HepG2 (cell line): ENCODE measurements at regions not wholly inside any gene's neighbourhood (a gene's known extent, or its start where the extent isn't known, plus 50 kb on each side); places are given as distances from the start of the nearest gene placed in this dataset.

Experiments
- ATAC-seq: fragments of 200-7000 bp; cut with Tn5 transposase; 3 replicates; pipeline ENCODE4 v1.9.1; 2020; ENCODE audit warnings: mild to moderate bottlenecking, moderate library complexity
- BruUV-seq: library from RNA; stranded (reverse); fragments of 400-500 nt; replicated peaks from 2 replicates; lab custom pipeline; 2021; lab: Mats Ljungman, UMichigan
- CTCF ChIA-PET: fragments of 300-600 bp; formaldehyde crosslinking; extraction: SDS; loops from one replicate; lab custom pipeline; 2021; ENCODE audit warnings: low total read pairs, inconsistent platforms, low intra/inter-chr PET ratio; lab: Yijun Ruan, JAX
- POLR2A ChIA-PET: fragments of 350-600 bp; sonication (Branson Sonifier 250); formaldehyde crosslinking; loops from one replicate; lab custom pipeline; 2020; ENCODE audit warnings: antibody characterized with exemption, inconsistent platforms; lab: Yijun Ruan, JAX
- DNase-seq: peaks from one replicate; pipeline ENCODE4 v3.0.0-alpha.2; 2015; ENCODE audit warnings: low spot score
- FAIRE-seq: peaks from 3 replicates; lab custom pipeline; 2011; peaks lifted over from hg19 to GRCh38; lab: Jason Lieb, UNC
- H2AFZ ChIP-seq: one replicate; pipeline ENCODE4 v1.6.1; 2011; ENCODE audit warnings: low read length, inconsistent platforms
- H3K27ac ChIP-seq: fragments of 300-600 bp; 3 replicates; pipeline ENCODE4 v1.8.0; 2011; ENCODE audit warnings: mixed run types, mild to moderate bottlenecking, mixed read lengths, low read length, inconsistent platforms; ENCODE audit not compliant: insufficient read depth; ENCODE audit errors: extremely low read length
- H3K27me3 ChIP-seq, 2 experiments: fragments of 200-600 bp in 1 of 2; 2 replicates in 1 of 2; 3 replicates in 1 of 2; pipeline versions ENCODE4 v1.6.0 to v1.8.0; 2011; ENCODE audit warnings: low read length in 2 of 2, mild to moderate bottlenecking in 2 of 2, moderate library complexity in 2 of 2, inconsistent platforms in 1 of 2; ENCODE audit not compliant: insufficient read depth in 2 of 2, control insufficient read depth in 1 of 2
- H3K36me3 ChIP-seq, 2 experiments: fragments of 200-600 bp in 1 of 2; replicated peaks in 1 of 2; 2 replicates in 1 of 2; 3 replicates in 1 of 2; pipeline versions ENCODE4 v1.5.1 to v1.8.0; 2011; ENCODE audit warnings: low read length in 2 of 2, inconsistent platforms in 1 of 2; ENCODE audit not compliant: insufficient read depth in 2 of 2, control insufficient read depth in 1 of 2
- H3K4me1 ChIP-seq: 2 replicates; pipeline ENCODE4 v1.5.1; 2012; ENCODE audit warnings: low read length, inconsistent platforms; ENCODE audit not compliant: insufficient read depth
- H3K4me2 ChIP-seq: 2 replicates; pipeline ENCODE4 v1.6.0; 2011; ENCODE audit warnings: low read depth, low read length, inconsistent platforms
- H3K4me3 ChIP-seq, 3 experiments: fragments of 200-600 bp in 1 of 3; sonication (generic), shearing (Covaris generic) in 1 of 3; replicated peaks in 1 of 3; 2 replicates each; pipeline ENCODE4 v1.5.1; 2011 to 2016; ENCODE audit warnings: low read length in 3 of 3, inconsistent platforms in 2 of 3, low read depth in 2 of 3, mild to moderate bottlenecking in 2 of 3, control low read depth in 1 of 3, mixed read lengths in 1 of 3; ENCODE audit not compliant: insufficient read depth in 1 of 3
- H3K79me2 ChIP-seq: one replicate; pipeline ENCODE4 v1.6.1; 2011; ENCODE audit warnings: low read length, inconsistent platforms; ENCODE audit not compliant: insufficient read depth
- H3K9ac ChIP-seq: 2 replicates; pipeline ENCODE4 v1.6.0; 2011; ENCODE audit warnings: mild to moderate bottlenecking, low read depth, low read length, inconsistent platforms; ENCODE audit not compliant: insufficient read depth
- H3K9me3 ChIP-seq: 2 replicates; pipeline ENCODE4 v1.5.1; 2012; ENCODE audit warnings: mild to moderate bottlenecking, low read length
- H4K20me1 ChIP-seq: 2 replicates; pipeline ENCODE4 v1.6.0; 2011; ENCODE audit warnings: inconsistent platforms, mild to moderate bottlenecking, low read length, moderate library complexity; ENCODE audit not compliant: insufficient read depth
- BORCS8-MEF2B ChIP-seq: sonication (generic); formaldehyde crosslinking; IDR thresholded peaks from 2 replicates; pipeline ENCODE4 v1.8.0; 2022; ENCODE audit warnings: mild to moderate bottlenecking, missing genetic modification reagents
- SALL1 ChIP-seq: sonication (generic); formaldehyde crosslinking; IDR thresholded peaks from 2 replicates; pipeline ENCODE4 v1.8.0; 2022; ENCODE audit warnings: mild to moderate bottlenecking, missing genetic modification reagents
- ZBTB7A ChIP-seq: sonication (generic); formaldehyde crosslinking; IDR thresholded peaks from 2 replicates; pipeline ENCODE4 v1.8.0; 2022; ENCODE audit warnings: mild to moderate bottlenecking, missing genetic modification reagents
- ZNF850 ChIP-seq: sonication (generic); formaldehyde crosslinking; conservative IDR thresholded peaks from 2 replicates; pipeline ENCODE4 v1.9.0; 2021; ENCODE audit warnings: mild to moderate bottlenecking, missing genetic modification reagents
- WGBS: methylation state at CpG from one replicate; pipeline ENCODE4 v1.1.6; 2017; ENCODE audit warnings: low lambda C conversion rate; 5-methylcytosine and 5-hydroxymethylcytosine counted together
- in situ Hi-C: cut with HindIII; loops from 2 replicates; pipeline ENCODE4 v1.10.0; 2017; ENCODE audit warnings: low pct_unique_long_range_greater_than_20kb; ENCODE audit not compliant: extremely low pct_ligation_motif_present
- intact Hi-C: fragments of 100-400 bp; cut with micrococcal nuclease; formaldehyde crosslinking; loops from one replicate; pipeline ENCODE4 v1.10.0; 2022; ENCODE audit not compliant: unreplicated experiment
- TF ChIP-seq, protein P1 (sequence below): sonication (generic); formaldehyde crosslinking; IDR thresholded peaks from 2 replicates; pipeline ENCODE4 v1.5.1; 2020; ENCODE audit warnings: mild to moderate bottlenecking, moderate library complexity, missing genetic modification reagents
- TF ChIP-seq, protein P2 (sequence below): sonication (generic); formaldehyde crosslinking; IDR thresholded peaks from 2 replicates; pipeline ENCODE4 v1.4.0; 2020; ENCODE audit warnings: mild to moderate bottlenecking, missing genetic modification reagents
- TF ChIP-seq, protein P3 (sequence below): sonication (generic); formaldehyde crosslinking; conservative IDR thresholded peaks from 2 replicates; pipeline ENCODE4 v1.4.0; 2020; ENCODE audit warnings: missing genetic modification reagents
- TF ChIP-seq, protein P4 (sequence below), 2 experiments: sonication (generic) in 1 of 2; formaldehyde crosslinking in 1 of 2; IDR thresholded peaks; 2 replicates each; pipeline versions ENCODE4 v1.4.0 to v1.6.1; 2018 to 2020; ENCODE audit warnings: missing genetic modification reagents in 2 of 2, borderline replicate concordance in 1 of 2, low read depth in 1 of 2, mild to moderate bottlenecking in 1 of 2, missing biosample characterization in 1 of 2

DNA sequence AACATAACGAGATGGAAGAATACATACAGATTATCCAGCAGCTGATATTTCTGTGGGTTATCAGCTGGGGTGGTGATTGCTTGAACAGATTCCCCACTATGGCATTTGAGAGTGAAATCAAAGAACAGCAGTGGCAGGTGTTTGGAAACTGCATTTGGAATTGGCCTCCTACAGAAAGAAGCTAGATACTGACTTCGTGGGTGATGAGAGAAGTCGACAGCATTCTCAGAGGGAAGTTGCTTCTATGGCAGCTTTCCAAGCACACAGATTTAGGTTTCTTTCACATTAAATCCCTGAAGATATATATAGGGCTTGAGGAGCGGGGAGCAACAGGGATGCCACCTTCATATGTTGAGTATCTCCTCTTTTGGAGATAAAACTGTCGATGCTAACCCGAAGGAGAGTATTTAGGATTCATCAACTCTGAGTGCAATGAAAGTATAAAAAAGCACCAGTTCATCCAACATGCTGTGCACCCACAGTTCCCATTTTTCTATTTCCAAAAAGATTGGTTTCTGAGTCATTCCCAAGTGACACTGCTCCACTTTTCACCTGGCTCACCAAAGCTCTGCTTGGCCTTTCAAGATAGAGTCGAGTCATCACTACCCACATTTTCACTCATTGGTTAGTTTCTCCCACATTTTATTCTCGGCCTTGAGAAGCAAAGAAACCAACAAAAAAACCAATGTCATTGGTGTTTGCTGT is 579.8 kb upstream of the SUCLG2 start:
- no peak overlapping the region for H2AFZ ChIP-seq
- H3K36me3 ChIP-seq = no peaks in the 10 kb centered on the region
- no peaks in the 10 kb centered on the region for H4K20me1 ChIP-seq
- H3K4me2 ChIP-seq = no peak overlapping the region
- no peaks in the 10 kb centered on the region for H3K9me3 ChIP-seq
- TF ChIP-seq, protein P1, sequence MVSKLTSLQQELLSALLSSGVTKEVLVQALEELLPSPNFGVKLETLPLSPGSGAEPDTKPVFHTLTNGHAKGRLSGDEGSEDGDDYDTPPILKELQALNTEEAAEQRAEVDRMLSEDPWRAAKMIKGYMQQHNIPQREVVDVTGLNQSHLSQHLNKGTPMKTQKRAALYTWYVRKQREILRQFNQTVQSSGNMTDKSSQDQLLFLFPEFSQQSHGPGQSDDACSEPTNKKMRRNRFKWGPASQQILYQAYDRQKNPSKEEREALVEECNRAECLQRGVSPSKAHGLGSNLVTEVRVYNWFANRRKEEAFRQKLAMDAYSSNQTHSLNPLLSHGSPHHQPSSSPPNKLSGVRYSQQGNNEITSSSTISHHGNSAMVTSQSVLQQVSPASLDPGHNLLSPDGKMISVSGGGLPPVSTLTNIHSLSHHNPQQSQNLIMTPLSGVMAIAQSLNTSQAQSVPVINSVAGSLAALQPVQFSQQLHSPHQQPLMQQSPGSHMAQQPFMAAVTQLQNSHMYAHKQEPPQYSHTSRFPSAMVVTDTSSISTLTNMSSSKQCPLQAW = no peak
- TF ChIP-seq, protein P2, sequence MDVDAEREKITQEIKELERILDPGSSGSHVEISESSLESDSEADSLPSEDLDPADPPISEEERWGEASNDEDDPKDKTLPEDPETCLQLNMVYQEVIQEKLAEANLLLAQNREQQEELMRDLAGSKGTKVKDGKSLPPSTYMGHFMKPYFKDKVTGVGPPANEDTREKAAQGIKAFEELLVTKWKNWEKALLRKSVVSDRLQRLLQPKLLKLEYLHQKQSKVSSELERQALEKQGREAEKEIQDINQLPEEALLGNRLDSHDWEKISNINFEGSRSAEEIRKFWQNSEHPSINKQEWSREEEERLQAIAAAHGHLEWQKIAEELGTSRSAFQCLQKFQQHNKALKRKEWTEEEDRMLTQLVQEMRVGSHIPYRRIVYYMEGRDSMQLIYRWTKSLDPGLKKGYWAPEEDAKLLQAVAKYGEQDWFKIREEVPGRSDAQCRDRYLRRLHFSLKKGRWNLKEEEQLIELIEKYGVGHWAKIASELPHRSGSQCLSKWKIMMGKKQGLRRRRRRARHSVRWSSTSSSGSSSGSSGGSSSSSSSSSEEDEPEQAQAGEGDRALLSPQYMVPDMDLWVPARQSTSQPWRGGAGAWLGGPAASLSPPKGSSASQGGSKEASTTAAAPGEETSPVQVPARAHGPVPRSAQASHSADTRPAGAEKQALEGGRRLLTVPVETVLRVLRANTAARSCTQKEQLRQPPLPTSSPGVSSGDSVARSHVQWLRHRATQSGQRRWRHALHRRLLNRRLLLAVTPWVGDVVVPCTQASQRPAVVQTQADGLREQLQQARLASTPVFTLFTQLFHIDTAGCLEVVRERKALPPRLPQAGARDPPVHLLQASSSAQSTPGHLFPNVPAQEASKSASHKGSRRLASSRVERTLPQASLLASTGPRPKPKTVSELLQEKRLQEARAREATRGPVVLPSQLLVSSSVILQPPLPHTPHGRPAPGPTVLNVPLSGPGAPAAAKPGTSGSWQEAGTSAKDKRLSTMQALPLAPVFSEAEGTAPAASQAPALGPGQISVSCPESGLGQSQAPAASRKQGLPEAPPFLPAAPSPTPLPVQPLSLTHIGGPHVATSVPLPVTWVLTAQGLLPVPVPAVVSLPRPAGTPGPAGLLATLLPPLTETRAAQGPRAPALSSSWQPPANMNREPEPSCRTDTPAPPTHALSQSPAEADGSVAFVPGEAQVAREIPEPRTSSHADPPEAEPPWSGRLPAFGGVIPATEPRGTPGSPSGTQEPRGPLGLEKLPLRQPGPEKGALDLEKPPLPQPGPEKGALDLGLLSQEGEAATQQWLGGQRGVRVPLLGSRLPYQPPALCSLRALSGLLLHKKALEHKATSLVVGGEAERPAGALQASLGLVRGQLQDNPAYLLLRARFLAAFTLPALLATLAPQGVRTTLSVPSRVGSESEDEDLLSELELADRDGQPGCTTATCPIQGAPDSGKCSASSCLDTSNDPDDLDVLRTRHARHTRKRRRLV (CRISPR knock-in tag) = no peak
- TF ChIP-seq BORCS8-MEF2B (CRISPR knock-in tag) (no peak), ZBTB7A (CRISPR knock-in tag) (no peak), ZNF850 (CRISPR knock-in tag) (no peak), SALL1 (CRISPR knock-in tag) (no peak)
- TF ChIP-seq, protein P3, sequence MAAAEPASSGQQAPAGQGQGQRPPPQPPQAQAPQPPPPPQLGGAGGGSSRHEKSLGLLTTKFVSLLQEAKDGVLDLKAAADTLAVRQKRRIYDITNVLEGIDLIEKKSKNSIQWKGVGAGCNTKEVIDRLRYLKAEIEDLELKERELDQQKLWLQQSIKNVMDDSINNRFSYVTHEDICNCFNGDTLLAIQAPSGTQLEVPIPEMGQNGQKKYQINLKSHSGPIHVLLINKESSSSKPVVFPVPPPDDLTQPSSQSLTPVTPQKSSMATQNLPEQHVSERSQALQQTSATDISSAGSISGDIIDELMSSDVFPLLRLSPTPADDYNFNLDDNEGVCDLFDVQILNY (CRISPR knock-in tag) = no peak
- TF ChIP-seq, protein P4, sequence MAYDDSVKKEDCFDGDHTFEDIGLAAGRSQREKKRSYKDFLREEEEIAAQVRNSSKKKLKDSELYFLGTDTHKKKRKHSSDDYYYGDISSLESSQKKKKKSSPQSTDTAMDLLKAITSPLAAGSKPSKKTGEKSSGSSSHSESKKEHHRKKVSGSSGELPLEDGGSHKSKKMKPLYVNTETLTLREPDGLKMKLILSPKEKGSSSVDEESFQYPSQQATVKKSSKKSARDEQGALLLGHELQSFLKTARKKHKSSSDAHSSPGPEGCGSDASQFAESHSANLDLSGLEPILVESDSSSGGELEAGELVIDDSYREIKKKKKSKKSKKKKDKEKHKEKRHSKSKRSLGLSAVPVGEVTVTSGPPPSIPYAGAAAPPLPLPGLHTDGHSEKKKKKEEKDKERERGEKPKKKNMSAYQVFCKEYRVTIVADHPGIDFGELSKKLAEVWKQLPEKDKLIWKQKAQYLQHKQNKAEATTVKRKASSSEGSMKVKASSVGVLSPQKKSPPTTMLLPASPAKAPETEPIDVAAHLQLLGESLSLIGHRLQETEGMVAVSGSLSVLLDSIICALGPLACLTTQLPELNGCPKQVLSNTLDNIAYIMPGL (CRISPR knock-in tag; IDR thresholded peaks at IDR 0.05; ENCODE audit: borderline replicate concordance in 1 of 2, low read depth in 1 of 2) = no peak
- TF ChIP-seq, all 625 proteins: peak for 0
- intact Hi-C loops = no loop called here
- no peak for ATAC-seq
- Histone ChIP-seq H3K4me1 (no peaks in the 10 kb centered on the region), H3K79me2 (no peaks in the 10 kb centered on the region), H3K9ac (no peak overlapping the region), H3K27me3 (no peaks in the 10 kb centered on the region), H3K27ac (no peak overlapping the region), H3K4me3 (no peak overlapping the region)
- CTCF ChIA-PET = no interaction called here
- in situ Hi-C loops = no loop called here
- FAIRE-seq = no peak
- BruUV-seq = no TSS peak
- POLR2A ChIA-PET = no interaction called here
- WGBS = 3% methylated on average over 8 of the region's 8 CpGs
- no peak for DNase-seq
